ENCODE measurements at regions not wholly inside any gene's neighbourhood (a gene's known extent, or its start where the extent isn't known, plus 50 kb on each side); places are given as distances from the start of the nearest gene placed in this dataset.

GRCh38 chr4:174152717-174153466, 130.6 kb downstream of the FBXO8 start:
- H3K4me1 ChIP-seq (ENCODE audit: control insufficient read depth, insufficient read depth, low read length, poor library complexity, severe bottlenecking): peaks cover 7% of the 10 kb centered on the region
- peak overlapping the region; percentile 13 for H3K27ac ChIP-seq (ENCODE audit: low read depth, low read length, severe bottlenecking)

GRCh38 chr4:174147863-174148262, 135.6 kb downstream of the FBXO8 start:
- Histone ChIP-seq H3K4me1 (ENCODE audit: control insufficient read depth, insufficient read depth, low read length, poor library complexity, severe bottlenecking) (peaks cover 6% of the 10 kb centered on the region), H3K9me3 (ENCODE audit: control insufficient read depth, low read length) (no peaks in the 10 kb centered on the region), H3K4me3 (ENCODE audit: extremely low read depth, insufficient read depth, low read length, poor library complexity, severe bottlenecking) (no peak overlapping the region), H3K27ac (ENCODE audit: low read depth, low read length, severe bottlenecking) (no peak overlapping the region), H3K36me3 (ENCODE audit: control insufficient read depth, insufficient read depth, low read length) (no peaks in the 10 kb centered on the region)
- no CpG with 5 or more reads among the region's 2 CpGs for WGBS, 2 experiments (ENCODE audit: insufficient coverage in 2 of 2)

More at GRCh38 chr4:174152717-174153466, 130.6 kb downstream of the FBXO8 start:
- H3K4me3 ChIP-seq (ENCODE audit: extremely low read depth, insufficient read depth, low read length, poor library complexity, severe bottlenecking): no peak overlapping the region
- no CpG with 5 or more reads among the region's 2 CpGs for WGBS, 2 experiments (ENCODE audit: insufficient coverage in 2 of 2)
- H3K36me3 ChIP-seq (ENCODE audit: control insufficient read depth, insufficient read depth, low read length): no peaks in the 10 kb centered on the region
- H3K9me3 ChIP-seq (ENCODE audit: control insufficient read depth, low read length): no peaks in the 10 kb centered on the region

GRCh38 chr4:174144106-174144505, 139.4 kb downstream of the FBXO8 start:
- H3K9me3 ChIP-seq (ENCODE audit: control insufficient read depth, low read length): no peaks in the 10 kb centered on the region
- no peak overlapping the region for H3K27ac ChIP-seq (ENCODE audit: low read depth, low read length, severe bottlenecking)
- no peaks in the 10 kb centered on the region for H3K4me1 ChIP-seq (ENCODE audit: control insufficient read depth, insufficient read depth, low read length, poor library complexity, severe bottlenecking)
- H3K4me3 ChIP-seq (ENCODE audit: extremely low read depth, insufficient read depth, low read length, poor library complexity, severe bottlenecking): no peak overlapping the region
- H3K36me3 ChIP-seq (ENCODE audit: control insufficient read depth, insufficient read depth, low read length): no peaks in the 10 kb centered on the region

GRCh38 chr4:174141876-174142275, 141.6 kb downstream of the FBXO8 start:
- WGBS, 2 experiments (ENCODE audit: insufficient coverage in 2 of 2): 100% methylated on average over 2 of the region's 3 CpGs
- Histone ChIP-seq H3K4me3 (ENCODE audit: extremely low read depth, insufficient read depth, low read length, poor library complexity, severe bottlenecking) (no peak overlapping the region), H3K27ac (ENCODE audit: low read depth, low read length, severe bottlenecking) (no peak overlapping the region), H3K9me3 (ENCODE audit: control insufficient read depth, low read length) (no peaks in the 10 kb centered on the region), H3K4me1 (ENCODE audit: control insufficient read depth, insufficient read depth, low read length, poor library complexity, severe bottlenecking) (no peaks in the 10 kb centered on the region), H3K36me3 (ENCODE audit: control insufficient read depth, insufficient read depth, low read length) (no peaks in the 10 kb centered on the region)

- Histone ChIP-seq H3K27ac (ENCODE audit: low read depth, low read length, severe bottlenecking) (no peak overlapping the region), H3K4me3 (ENCODE audit: extremely low read depth, insufficient read depth, low read length, poor library complexity, severe bottlenecking) (no peak overlapping the region), H3K9me3 (ENCODE audit: control insufficient read depth, low read length) (no peaks in the 10 kb centered on the region), H3K36me3 (ENCODE audit: control insufficient read depth, insufficient read depth, low read length) (no peaks in the 10 kb centered on the region), H3K4me1 (ENCODE audit: control insufficient read depth, insufficient read depth, low read length, poor library complexity, severe bottlenecking) (peaks cover 6% of the 10 kb centered on the region)
- WGBS, 2 experiments (ENCODE audit: insufficient coverage in 2 of 2): 100% methylated on average over 1 of the region's 1 CpG; no CpG with 5 or more reads in 1 of the 2 experiments
Measured at GRCh38 chr4:174138616-174139015, 144.9 kb downstream of the FBXO8 start.

GRCh38 chr4:174137698-174138097, 145.8 kb downstream of the FBXO8 start:
- no peak overlapping the region for H3K27ac ChIP-seq (ENCODE audit: low read depth, low read length, severe bottlenecking)
- H3K4me1 ChIP-seq (ENCODE audit: control insufficient read depth, insufficient read depth, low read length, poor library complexity, severe bottlenecking): peaks cover 6% of the 10 kb centered on the region
- H3K9me3 ChIP-seq (ENCODE audit: control insufficient read depth, low read length): no peaks in the 10 kb centered on the region
- H3K36me3 ChIP-seq (ENCODE audit: control insufficient read depth, insufficient read depth, low read length): no peaks in the 10 kb centered on the region
- 86 to 100% methylated on average over 1 of the region's 2 CpGs for WGBS, 2 experiments (ENCODE audit: insufficient coverage in 2 of 2)
- no peak overlapping the region for H3K4me3 ChIP-seq (ENCODE audit: extremely low read depth, insufficient read depth, low read length, poor library complexity, severe bottlenecking)

GRCh38 chr4:174135936-174136406, 147.5 kb downstream of the FBXO8 start:
- Histone ChIP-seq H3K9me3 (ENCODE audit: control insufficient read depth, low read length) (no peaks in the 10 kb centered on the region), H3K36me3 (ENCODE audit: control insufficient read depth, insufficient read depth, low read length) (no peaks in the 10 kb centered on the region), H3K4me1 (ENCODE audit: control insufficient read depth, insufficient read depth, low read length, poor library complexity, severe bottlenecking) (peaks cover 6% of the 10 kb centered on the region), H3K4me3 (ENCODE audit: extremely low read depth, insufficient read depth, low read length, poor library complexity, severe bottlenecking) (no peak overlapping the region), H3K27ac (ENCODE audit: low read depth, low read length, severe bottlenecking) (peak overlapping the region; percentile 12)
- 69 to 70% methylated on average over 11 of the region's 12 CpGs for WGBS, 2 experiments (ENCODE audit: insufficient coverage in 2 of 2)

- Histone ChIP-seq H3K27ac (ENCODE audit: low read depth, low read length, severe bottlenecking) (peak overlapping the region; percentile 12), H3K4me1 (ENCODE audit: control insufficient read depth, insufficient read depth, low read length, poor library complexity, severe bottlenecking) (peaks cover 6% of the 10 kb centered on the region), H3K9me3 (ENCODE audit: control insufficient read depth, low read length) (no peaks in the 10 kb centered on the region), H3K4me3 (ENCODE audit: extremely low read depth, insufficient read depth, low read length, poor library complexity, severe bottlenecking) (no peak overlapping the region), H3K36me3 (ENCODE audit: control insufficient read depth, insufficient read depth, low read length) (no peaks in the 10 kb centered on the region)
- 75% methylated on average over 1 of the region's 1 CpG; no CpG with 5 or more reads in 1 of the 2 experiments for WGBS, 2 experiments (ENCODE audit: insufficient coverage in 2 of 2)
Measured at GRCh38 chr4:174135530-174135929, 147.9 kb downstream of the FBXO8 start.

- H3K4me3 ChIP-seq (ENCODE audit: extremely low read depth, insufficient read depth, low read length, poor library complexity, severe bottlenecking): no peak overlapping the region
- H3K9me3 ChIP-seq (ENCODE audit: control insufficient read depth, low read length): no peaks in the 10 kb centered on the region
- H3K27ac ChIP-seq (ENCODE audit: low read depth, low read length, severe bottlenecking): no peak overlapping the region
- WGBS, 2 experiments (ENCODE audit: insufficient coverage in 2 of 2): 100% methylated on average over 2 of the region's 2 CpGs; no CpG with 5 or more reads in 1 of the 2 experiments
- H3K36me3 ChIP-seq (ENCODE audit: control insufficient read depth, insufficient read depth, low read length): no peaks in the 10 kb centered on the region
- peaks cover 6% of the 10 kb centered on the region for H3K4me1 ChIP-seq (ENCODE audit: control insufficient read depth, insufficient read depth, low read length, poor library complexity, severe bottlenecking)
Measured at GRCh38 chr4:174134361-174134760, 149.1 kb downstream of the FBXO8 start.

- Histone ChIP-seq H3K9me3 (ENCODE audit: control insufficient read depth, low read length) (no peaks in the 10 kb centered on the region), H3K36me3 (ENCODE audit: control insufficient read depth, insufficient read depth, low read length) (no peaks in the 10 kb centered on the region), H3K4me3 (ENCODE audit: extremely low read depth, insufficient read depth, low read length, poor library complexity, severe bottlenecking) (no peak overlapping the region), H3K4me1 (ENCODE audit: control insufficient read depth, insufficient read depth, low read length, poor library complexity, severe bottlenecking) (peaks cover 6% of the 10 kb centered on the region), H3K27ac (ENCODE audit: low read depth, low read length, severe bottlenecking) (no peak overlapping the region)
- WGBS, 2 experiments (ENCODE audit: insufficient coverage in 2 of 2): no CpG with 5 or more reads among the region's 1 CpG
Measured at GRCh38 chr4:174133551-174133950, 149.9 kb downstream of the FBXO8 start.

GRCh38 chr4:174131901-174132300, 151.6 kb downstream of the FBXO8 start:
- Histone ChIP-seq H3K27ac (ENCODE audit: low read depth, low read length, severe bottlenecking) (no peak overlapping the region), H3K4me3 (ENCODE audit: extremely low read depth, insufficient read depth, low read length, poor library complexity, severe bottlenecking) (no peak overlapping the region)

More at GRCh38 chr4:174131901-174132300, 151.6 kb downstream of the FBXO8 start:
- no peaks in the 10 kb centered on the region for H3K36me3 ChIP-seq (ENCODE audit: control insufficient read depth, insufficient read depth, low read length)
- no peaks in the 10 kb centered on the region for H3K9me3 ChIP-seq (ENCODE audit: control insufficient read depth, low read length)
- peaks cover 6% of the 10 kb centered on the region for H3K4me1 ChIP-seq (ENCODE audit: control insufficient read depth, insufficient read depth, low read length, poor library complexity, severe bottlenecking)

Measured in mesodermal cell (in vitro differentiated cells).